Cardiac fibroblast (primary cell): ENCODE measurements at regions not wholly inside any gene's neighbourhood (a gene's known extent, or its start where the extent isn't known, plus 50 kb on each side); places are given as distances from the start of the nearest gene placed in this dataset.
"Not testable (repeated sequence)": the region's sequence is repeated elsewhere in the genome, so short reads cannot be mapped to it uniquely, and the experiment has no call there.

ENCODE experiments used
- DNase-seq, 2 donors: peaks; one replicate each; pipeline versions ENCODE4 v3.0.0 to v3.0.0-alpha.2; 2010; ENCODE audit warnings: low read depth in 2 of 2
- H3K4me3 ChIP-seq, 2 donors: replicated peaks in 1 of 2; 1 replicate in 1 of 2; 2 replicates in 1 of 2; pipeline ENCODE4 v1.5.1; 2011; ENCODE audit warnings: low read depth in 2 of 2, low read length in 2 of 2, mild to moderate bottlenecking in 2 of 2, moderate library complexity in 1 of 2
- CTCF ChIP-seq: IDR thresholded peaks from one replicate; pipeline ENCODE4 v1.5.1; 2011; ENCODE audit warnings: low read depth, mild to moderate bottlenecking, low read length, inconsistent platforms

- TF ChIP-seq CTCF = no peak
- no peak overlapping the region for H3K4me3 ChIP-seq
- DNase-seq = no peak
These were observed 738.7 kb upstream of the LRRTM4 start for GRCh38 chr2:78260861-78261260.

GRCh38 chr2:78261454-78261853, 739.3 kb upstream of the LRRTM4 start:
- TF ChIP-seq CTCF = no peak
- no peak overlapping the region for H3K4me3 ChIP-seq
- DNase-seq = no peak

DNA sequence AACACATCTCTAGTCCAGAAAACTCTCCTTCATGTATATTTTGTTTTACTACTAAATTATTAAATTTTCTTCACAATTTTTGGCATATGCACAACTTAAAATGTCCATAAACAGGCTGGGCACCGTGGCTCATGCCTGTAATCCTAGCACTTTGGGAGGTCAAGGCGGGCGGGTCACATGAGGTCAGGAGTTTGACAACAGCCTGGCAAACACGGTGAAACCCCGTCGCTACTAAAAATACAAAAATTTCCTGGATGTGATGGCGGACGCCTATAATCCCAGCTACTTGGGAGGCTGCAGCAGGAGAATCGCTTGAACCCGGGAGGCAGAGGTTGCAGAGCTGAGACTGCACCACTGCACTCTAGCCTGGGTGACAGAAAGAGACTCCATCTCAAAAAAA, 739.9 kb upstream of the LRRTM4 start:
- not testable (repeated sequence) for H3K4me3 ChIP-seq, DNase-seq

DNA sequence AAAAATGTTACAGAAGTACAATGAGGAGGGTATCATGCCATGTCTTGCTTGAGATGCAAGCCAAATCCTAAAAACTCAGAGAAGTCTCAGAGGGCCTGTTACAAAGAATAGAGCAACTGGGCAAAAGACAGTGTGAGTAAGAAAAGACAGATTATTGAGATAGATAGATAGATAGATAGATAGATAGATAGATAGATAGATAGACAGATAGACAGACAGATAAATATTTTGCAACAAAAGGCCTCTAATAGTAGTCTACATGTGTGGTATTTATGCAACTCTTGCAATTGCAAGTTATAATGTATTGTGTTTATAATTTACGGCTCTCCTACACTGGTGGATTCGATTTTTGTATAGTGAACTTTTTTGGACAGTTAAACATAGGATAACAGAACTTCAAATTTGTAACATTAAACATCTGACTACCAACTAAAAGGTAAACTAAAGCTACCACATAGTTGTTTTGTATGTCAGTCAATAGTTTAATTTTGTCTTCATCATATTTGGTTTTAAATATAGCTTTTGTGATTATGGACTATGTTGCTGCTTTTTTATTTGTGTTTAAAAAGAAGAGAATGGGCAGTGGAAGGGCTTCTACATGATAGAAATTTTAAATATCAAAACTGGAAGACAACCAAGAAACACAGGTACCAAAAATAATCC, 740.7 kb upstream of the LRRTM4 start:
- no peak for DNase-seq
- H3K4me3 ChIP-seq = no peak overlapping the region
- no peak for TF ChIP-seq CTCF

DNA sequence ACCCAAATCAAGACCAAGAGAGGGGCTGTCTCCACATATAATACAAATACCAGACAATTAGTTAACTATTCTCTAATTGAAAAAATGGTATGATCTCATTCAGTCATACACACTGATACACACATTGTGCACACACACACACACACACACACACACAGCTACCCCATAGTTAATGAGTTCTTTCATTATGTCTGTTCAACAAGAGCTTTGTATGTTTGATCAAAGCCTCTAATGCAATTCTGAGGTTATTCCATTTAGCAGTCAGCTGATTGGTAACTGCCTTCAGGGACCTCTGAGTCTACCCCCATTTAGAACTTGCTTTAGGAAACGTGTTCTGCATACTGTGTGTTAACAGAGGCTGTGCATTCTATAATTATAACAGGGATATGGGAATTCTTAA, 741.4 kb upstream of the LRRTM4 start:
- H3K4me3 ChIP-seq = no peak overlapping the region
- no peak for TF ChIP-seq CTCF
- DNase-seq = no peak

- DNase-seq = no peak
- H3K4me3 ChIP-seq = no peak overlapping the region
- no peak for TF ChIP-seq CTCF
These were observed 742.0 kb upstream of the LRRTM4 start for GRCh38 chr2:78264130-78264529.

- no peak overlapping the region for H3K4me3 ChIP-seq
- DNase-seq = no peak
- no peak for TF ChIP-seq CTCF
These were observed 744.3 kb upstream of the REG3G start for GRCh38 chr2:78281164-78281563.
